GM23338 (cell line): ENCODE measurements at regions not wholly inside any gene's neighbourhood (a gene's known extent, or its start where the extent isn't known, plus 50 kb on each side); places are given as distances from the start of the nearest gene placed in this dataset.

Source experiments
- ATAC-seq: fragments of 200-7000 bp; cut with Tn5 transposase; 3 replicates; pipeline ENCODE4 v1.9.1; 2020
- DNase-seq: peaks from one replicate; pipeline ENCODE4 v3.0.0-alpha.2; 2015; ENCODE audit warnings: low spot score
- H2AFZ ChIP-seq: fragments of 200-600 bp; sonication (generic); 2 replicates; pipeline ENCODE4 v1.8.0; 2016; ENCODE audit warnings: antibody characterized with exemption, mild to moderate bottlenecking, moderate library complexity
- H3F3A ChIP-seq: fragments of 200-600 bp; sonication (generic); replicated peaks from 2 replicates; pipeline ENCODE4 v1.8.0; 2017; ENCODE audit warnings: antibody characterized with exemption, mixed run types, low read depth
- H3K27ac ChIP-seq: fragments of 200-600 bp; sonication (generic); 2 replicates; pipeline ENCODE4 v1.6.1; 2016; ENCODE audit warnings: low read depth
- H3K27me3 ChIP-seq: fragments of 200-600 bp; sonication (generic); 2 replicates; pipeline ENCODE4 v1.8.0; 2016; ENCODE audit warnings: mild to moderate bottlenecking, mixed run types, moderate library complexity; ENCODE audit not compliant: insufficient read depth
- H3K36me3 ChIP-seq: fragments of 200-600 bp; sonication (generic); 2 replicates; pipeline ENCODE4 v1.8.0; 2016; ENCODE audit warnings: mild to moderate bottlenecking; ENCODE audit not compliant: insufficient read depth
- H3K4me1 ChIP-seq: fragments of 200-600 bp; sonication (generic); 2 replicates; pipeline ENCODE4 v1.8.0; 2016; ENCODE audit warnings: mild to moderate bottlenecking, moderate library complexity; ENCODE audit not compliant: insufficient read depth
- H3K4me2 ChIP-seq: fragments of 200-600 bp; sonication (generic); 2 replicates; pipeline ENCODE4 v1.7.1; 2017; ENCODE audit warnings: mixed run types
- H3K4me3 ChIP-seq: fragments of 200-600 bp; sonication (generic); 2 replicates; pipeline ENCODE4 v1.6.1; 2016; ENCODE audit warnings: mixed run types
- H3K79me2 ChIP-seq: fragments of 200-600 bp; sonication (generic); replicated peaks from 2 replicates; pipeline ENCODE4 v1.8.0; 2017; ENCODE audit warnings: mild to moderate bottlenecking; ENCODE audit not compliant: insufficient read depth
- H3K9me2 ChIP-seq: fragments of 200-600 bp; sonication (generic); 2 replicates; pipeline ENCODE4 v1.8.0; 2017; ENCODE audit not compliant: insufficient read depth
- H4K20me1 ChIP-seq: fragments of 200-600 bp; sonication (generic); replicated peaks from 2 replicates; pipeline ENCODE4 v1.8.0; 2017; ENCODE audit warnings: mild to moderate bottlenecking; ENCODE audit not compliant: insufficient read depth
- H3K27ac Mint-ChIP-seq: 2 replicates; pipeline ENCODE4 v1.8.0; 2020; ENCODE audit warnings: inconsistent platforms, mild to moderate bottlenecking, moderate library complexity, mixed read lengths
- H3K27me3 Mint-ChIP-seq: 3 replicates; pipeline ENCODE4 v1.8.0; 2022; ENCODE audit warnings: low read depth, mild to moderate bottlenecking, moderate library complexity, mixed read lengths, inconsistent platforms; ENCODE audit not compliant: insufficient read depth, poor library complexity
- H3K36me3 Mint-ChIP-seq: 3 replicates; pipeline ENCODE4 v1.8.0; 2021; ENCODE audit warnings: low read depth, mild to moderate bottlenecking, inconsistent platforms, moderate library complexity, mixed read lengths
- H3K4me1 Mint-ChIP-seq: 3 replicates; pipeline ENCODE4 v1.8.0; 2020; ENCODE audit warnings: mild to moderate bottlenecking, inconsistent platforms, mixed read lengths
- H3K4me3 Mint-ChIP-seq: 3 replicates; pipeline ENCODE4 v1.8.0; 2021; ENCODE audit warnings: moderate library complexity, mild to moderate bottlenecking, inconsistent platforms, mixed read lengths
- H3K9me3 Mint-ChIP-seq: 3 replicates; pipeline ENCODE4 v1.8.0; 2020; ENCODE audit warnings: moderate library complexity, mild to moderate bottlenecking, inconsistent platforms, mixed read lengths
- CREB1 ChIP-seq: fragments of 250-450 bp; sonication (Bioruptor Pico); IDR thresholded peaks from 2 replicates; pipeline ENCODE4 v1.5.0; 2020; ENCODE audit warnings: low read depth, mild to moderate bottlenecking, moderate library complexity
- ETS1 ChIP-seq: IDR thresholded peaks from 2 replicates; pipeline ENCODE4 v1.6.1; 2016; ENCODE audit warnings: antibody characterized with exemption
- EZH2 ChIP-seq: fragments of 200-600 bp; sonication (generic); IDR thresholded peaks from one replicate; pipeline ENCODE4 v1.8.0; 2017; ENCODE audit warnings: antibody characterized with exemption, mild to moderate bottlenecking, low read depth; ENCODE audit not compliant: unreplicated experiment
- JUNB ChIP-seq: IDR thresholded peaks from one replicate; pipeline ENCODE4 v1.6.1; 2016; ENCODE audit warnings: antibody characterized with exemption; ENCODE audit not compliant: unreplicated experiment
- POLR2AphosphoS5 ChIP-seq: IDR thresholded peaks from 2 replicates; pipeline ENCODE4 v1.6.1; 2016; ENCODE audit warnings: antibody characterized with exemption, low read depth
- REST ChIP-seq: IDR thresholded peaks from one replicate; pipeline ENCODE4 v1.6.1; 2018; ENCODE audit warnings: antibody characterized with exemption; ENCODE audit not compliant: unreplicated experiment
- ZNF331 ChIP-seq: fragments of 250-450 bp; sonication (Bioruptor Pico); IDR thresholded peaks from 2 replicates; pipeline ENCODE4 v1.5.0; 2020; ENCODE audit warnings: low read depth, mild to moderate bottlenecking, moderate library complexity
- ZNF462 ChIP-seq: fragments of 250-450 bp; sonication (Bioruptor Pico); IDR thresholded peaks from 2 replicates; pipeline ENCODE4 v1.5.0; 2020; ENCODE audit warnings: mild to moderate bottlenecking, moderate library complexity

GRCh38 chr10:4099202-4099601, 314.2 kb upstream of the KLF6 start:
- H3K36me3 Mint-ChIP-seq, result no peaks in the 10 kb centered on the region
- H3K4me2 ChIP-seq, result no peak overlapping the region
- H2AFZ ChIP-seq, result no peak overlapping the region
- H3K79me2 ChIP-seq, result no peaks in the 10 kb centered on the region
- H3K27me3 ChIP-seq, result no peaks in the 10 kb centered on the region
- H3K9me2 ChIP-seq, result 0 out of 2 replicates have a peak, but pooled peaks cover 2% of the 10 kb centered on the region
- no peaks in the 10 kb centered on the region for H3K4me1 Mint-ChIP-seq
- no peaks in the 10 kb centered on the region for H3K36me3 ChIP-seq
- no peak overlapping the region for H3K27ac Mint-ChIP-seq
- H3K27me3 Mint-ChIP-seq, result no peaks in the 10 kb centered on the region
- H3K9me3 Mint-ChIP-seq, result peaks cover 4% of the 10 kb centered on the region; the same call in 2 of the 3 replicates
- H4K20me1 ChIP-seq, result no peaks in the 10 kb centered on the region
- no peak overlapping the region for H3K27ac ChIP-seq
- DNase-seq, result no peak
- H3K4me3 ChIP-seq, result no peak overlapping the region
- ATAC-seq, result no peak
- H3K4me1 ChIP-seq, result no peaks in the 10 kb centered on the region
- no peak for TF ChIP-seq JUNB
- TF ChIP-seq ZNF331 (CRISPR knock-in tag), result no peak
- no peak for TF ChIP-seq POLR2AphosphoS5
- H3F3A ChIP-seq, result no peaks in the 10 kb centered on the region
- H3K4me3 Mint-ChIP-seq, result no peak overlapping the region

- Histone ChIP-seq H3K9me2 (0 out of 2 replicates have a peak, but pooled peaks cover 11% of the 10 kb centered on the region), H3K36me3 (no peaks in the 10 kb centered on the region), H3K27ac (no peak overlapping the region), H3K4me2 (no peak overlapping the region), H4K20me1 (no peaks in the 10 kb centered on the region), H3K4me3 (no peak overlapping the region), H3K4me1 (no peaks in the 10 kb centered on the region), H3K27me3 (no peaks in the 10 kb centered on the region), H3K79me2 (no peaks in the 10 kb centered on the region), H2AFZ (no peak overlapping the region), H3F3A (no peaks in the 10 kb centered on the region)
- no peak for TF ChIP-seq ZNF331 (CRISPR knock-in tag)
- no peak for TF ChIP-seq CREB1 (CRISPR knock-in tag)
- TF ChIP-seq POLR2AphosphoS5, result no peak
- no peak for TF ChIP-seq ETS1
- no peak for TF ChIP-seq ZNF462 (CRISPR knock-in tag)
- no peak for TF ChIP-seq REST
- no peak for TF ChIP-seq EZH2
- TF ChIP-seq JUNB, result no peak
- no peaks in the 10 kb centered on the region for H3K4me1 Mint-ChIP-seq
- H3K4me3 Mint-ChIP-seq, result no peak overlapping the region
- H3K27ac Mint-ChIP-seq, result no peak overlapping the region
- no peaks in the 10 kb centered on the region for H3K9me3 Mint-ChIP-seq
- no peak for ATAC-seq
- no peaks in the 10 kb centered on the region for H3K27me3 Mint-ChIP-seq
- no peaks in the 10 kb centered on the region for H3K36me3 Mint-ChIP-seq
- no peak for DNase-seq
Measured at GRCh38 chr10:4095166-4095917, 310.3 kb upstream of the KLF6 start.
